T-helper 2 cell treated with Interferon-gamma antibody and Interleukin-4, amounts not matched to agents 100 ng/mL and 5 ng/mL, for 36 hours (primary cell): ENCODE measurements at regions not wholly inside any gene's neighbourhood (a gene's known extent, or its start where the extent isn't known, plus 50 kb on each side); places are given as distances from the start of the nearest gene placed in this dataset.

Experiments used
- intact Hi-C: fragments of 100-400 bp; cut with micrococcal nuclease; formaldehyde crosslinking; loops from one replicate; pipeline ENCODE4 v1.15.1; 2023

GRCh38 chr10:10881117-10881813 lies 136.4 kb upstream of the CELF2 start:
- intact Hi-C loops, result no loop called here

GRCh38 chr10:10883737-10884136 lies 133.9 kb upstream of the CELF2 start:
- intact Hi-C loops, result no loop called here

- intact Hi-C loops, result no loop called here
These were observed 130.7 kb upstream of the CELF2 start for GRCh38 chr10:10886861-10887531.

- intact Hi-C loops, result no loop called here
These were observed 126.3 kb upstream of the CELF2 start for GRCh38 chr10:10891124-10892082.

GRCh38 chr10:10892290-10892875 lies 125.3 kb upstream of the CELF2 start:
- intact Hi-C loops, result no loop called here

GRCh38 chr10:10897400-10897799 lies 120.3 kb upstream of the CELF2 start:
- intact Hi-C loops, result no loop called here

- intact Hi-C loops, result no loop called here
These were observed 115.8 kb upstream of the CELF2 start for GRCh38 chr10:10901906-10902305.

GRCh38 chr10:10902951-10903350 lies 114.7 kb upstream of the CELF2 start:
- intact Hi-C loops, result no loop called here

GRCh38 chr10:10903620-10904019 lies 114.1 kb upstream of the CELF2 start:
- intact Hi-C loops, result no loop called here

- intact Hi-C loops, result no loop called here
These were observed 107.0 kb upstream of the CELF2 start for GRCh38 chr10:10910634-10911033.

GRCh38 chr10:10911035-10911434 lies 106.6 kb upstream of the CELF2 start:
- intact Hi-C loops, result no loop called here

- intact Hi-C loops, result no loop called here
These were observed 106.2 kb upstream of the CELF2 start for GRCh38 chr10:10911471-10911921.

GRCh38 chr10:10914144-10914543 lies 103.5 kb upstream of the CELF2 start:
- intact Hi-C loops, result no loop called here

- intact Hi-C loops, result no loop called here
These were observed 102.5 kb upstream of the CELF2 start for GRCh38 chr10:10915215-10915614.

GRCh38 chr10:10917031-10917430 lies 100.6 kb upstream of the CELF2 start:
- intact Hi-C loops, result no loop called here

GRCh38 chr10:10919976-10920375 lies 97.7 kb upstream of the CELF2 start:
- intact Hi-C loops, result no loop called here

GRCh38 chr10:10921826-10922461 lies 95.7 kb upstream of the CELF2 start:
- intact Hi-C loops, result no loop called here

GRCh38 chr10:10923029-10923651 lies 94.5 kb upstream of the CELF2 start:
- intact Hi-C loops, result no loop called here

- intact Hi-C loops, result no loop called here
These were observed 92.0 kb upstream of the CELF2 start for GRCh38 chr10:10925667-10926066.

- intact Hi-C loops, result no loop called here
These were observed 90.1 kb upstream of the CELF2 start for GRCh38 chr10:10927608-10928007.
